WTC11 (cell line): ENCODE measurements at regions not wholly inside any gene's neighbourhood (a gene's known extent, or its start where the extent isn't known, plus 50 kb on each side); places are given as distances from the start of the nearest gene placed in this dataset.

ENCODE experiments used
- ATAC-seq: fragments of 200-7000 bp; cut with Tn5 transposase; 2 replicates; pipeline ENCODE4 v1.10.0; 2021; ENCODE audit warnings: mild to moderate bottlenecking, moderate library complexity
- CTCF ChIA-PET: fragments of 300-600 bp; sonication (Branson Sonifier 250); formaldehyde crosslinking; loops from one replicate; lab custom pipeline; 2021; ENCODE audit warnings: antibody characterized with exemption; lab: Charles Lee
- POLR2A ChIA-PET: fragments of 350-600 bp; sonication (Branson Sonifier 250); formaldehyde crosslinking; loops from one replicate; lab custom pipeline; 2021; ENCODE audit warnings: antibody characterized with exemption; lab: Charles Lee
- DNase-seq: peaks from one replicate; pipeline ENCODE4 v3.0.0; 2021; ENCODE audit warnings: low spot score
- H3K27ac Mint-ChIP-seq: 2 replicates; pipeline ENCODE4 v1.8.0; 2021; ENCODE audit warnings: mixed read lengths
- H3K27me3 Mint-ChIP-seq: 2 replicates; pipeline ENCODE4 v1.8.0; 2021; ENCODE audit warnings: low read depth, mild to moderate bottlenecking, moderate library complexity, mixed read lengths
- H3K36me3 Mint-ChIP-seq: 2 replicates; pipeline ENCODE4 v1.8.0; 2021; ENCODE audit warnings: mixed read lengths
- H3K4me1 Mint-ChIP-seq: 2 replicates; pipeline ENCODE4 v1.8.0; 2022; ENCODE audit warnings: mixed read lengths
- H3K4me3 Mint-ChIP-seq: 2 replicates; pipeline ENCODE4 v1.8.0; 2021; ENCODE audit warnings: mild to moderate bottlenecking, moderate library complexity, mixed read lengths
- H3K9me3 Mint-ChIP-seq: 2 replicates; pipeline ENCODE4 v1.8.0; 2021; ENCODE audit warnings: mixed read lengths
- ELF4 ChIP-seq: sonication (generic); formaldehyde crosslinking; IDR thresholded peaks from 2 replicates; pipeline ENCODE4 v1.8.1; 2022; ENCODE audit warnings: low read depth, mild to moderate bottlenecking, moderate library complexity, missing genetic modification reagents
- GABPB1 ChIP-seq: sonication (generic); formaldehyde crosslinking; IDR thresholded peaks from 2 replicates; pipeline ENCODE4 v1.8.1; 2023; ENCODE audit warnings: mild to moderate bottlenecking, missing genetic modification reagents
- GRHL2 ChIP-seq: fragments of 250-450 bp; sonication (Bioruptor Pico); IDR thresholded peaks from 2 replicates; pipeline ENCODE4 v1.8.0; 2022; ENCODE audit warnings: mild to moderate bottlenecking, moderate library complexity; ENCODE audit not compliant: insufficient replicate concordance, severe bottlenecking
- MXD4 ChIP-seq: fragments of 250-450 bp; sonication (Bioruptor Pico); IDR thresholded peaks from 2 replicates; pipeline ENCODE4 v1.8.0; 2021; ENCODE audit warnings: mild to moderate bottlenecking, moderate library complexity, borderline replicate concordance
- NR1H2 ChIP-seq: sonication (generic); formaldehyde crosslinking; IDR thresholded peaks from 2 replicates; pipeline ENCODE4 v1.9.0; 2021; ENCODE audit warnings: mild to moderate bottlenecking, moderate library complexity, missing genetic modification reagents
- TP53 ChIP-seq: sonication (generic); formaldehyde crosslinking; IDR thresholded peaks from 2 replicates; pipeline ENCODE4 v1.8.1; 2023; ENCODE audit warnings: mild to moderate bottlenecking, missing genetic modification reagents
- ZNF138 ChIP-seq: sonication (generic); formaldehyde crosslinking; conservative IDR thresholded peaks from 2 replicates; pipeline ENCODE4 v1.8.1; 2022; ENCODE audit warnings: mild to moderate bottlenecking, moderate library complexity, missing genetic modification reagents
- TF ChIP-seq, protein P1 (sequence below): fragments of 250-450 bp; sonication (Bioruptor Pico); IDR thresholded peaks from 2 replicates; pipeline ENCODE4 v1.9.0; 2021; ENCODE audit warnings: mild to moderate bottlenecking
- TF ChIP-seq, protein P2 (sequence below): sonication (generic); formaldehyde crosslinking; IDR thresholded peaks from 2 replicates; pipeline ENCODE4 v1.8.0; 2023; ENCODE audit warnings: missing genetic modification reagents, mild to moderate bottlenecking, borderline replicate concordance
- TF ChIP-seq, protein P3 (sequence below): sonication (generic); formaldehyde crosslinking; IDR thresholded peaks from 2 replicates; pipeline ENCODE4 v1.8.0; 2022; ENCODE audit warnings: mild to moderate bottlenecking, missing genetic modification reagents
- TF ChIP-seq, protein P4 (sequence below): sonication (generic); formaldehyde crosslinking; IDR thresholded peaks from 2 replicates; pipeline ENCODE4 v1.8.1; 2022; ENCODE audit warnings: mild to moderate bottlenecking, moderate library complexity, missing genetic modification reagents
- TF ChIP-seq, protein P5 (sequence below): fragments of 250-450 bp; sonication (Bioruptor Pico); IDR thresholded peaks from 2 replicates; pipeline ENCODE4 v1.9.0; 2021; ENCODE audit warnings: mild to moderate bottlenecking
- TF ChIP-seq, protein P6 (sequence below): sonication (generic); formaldehyde crosslinking; IDR thresholded peaks from 2 replicates; pipeline ENCODE4 v1.8.1; 2023; ENCODE audit warnings: mild to moderate bottlenecking, missing genetic modification reagents, borderline replicate concordance
- TF ChIP-seq, protein P7 (sequence below): sonication (generic); formaldehyde crosslinking; IDR thresholded peaks from 2 replicates; pipeline ENCODE4 v1.8.1; 2022; ENCODE audit warnings: missing genetic modification reagents, borderline replicate concordance

DNA sequence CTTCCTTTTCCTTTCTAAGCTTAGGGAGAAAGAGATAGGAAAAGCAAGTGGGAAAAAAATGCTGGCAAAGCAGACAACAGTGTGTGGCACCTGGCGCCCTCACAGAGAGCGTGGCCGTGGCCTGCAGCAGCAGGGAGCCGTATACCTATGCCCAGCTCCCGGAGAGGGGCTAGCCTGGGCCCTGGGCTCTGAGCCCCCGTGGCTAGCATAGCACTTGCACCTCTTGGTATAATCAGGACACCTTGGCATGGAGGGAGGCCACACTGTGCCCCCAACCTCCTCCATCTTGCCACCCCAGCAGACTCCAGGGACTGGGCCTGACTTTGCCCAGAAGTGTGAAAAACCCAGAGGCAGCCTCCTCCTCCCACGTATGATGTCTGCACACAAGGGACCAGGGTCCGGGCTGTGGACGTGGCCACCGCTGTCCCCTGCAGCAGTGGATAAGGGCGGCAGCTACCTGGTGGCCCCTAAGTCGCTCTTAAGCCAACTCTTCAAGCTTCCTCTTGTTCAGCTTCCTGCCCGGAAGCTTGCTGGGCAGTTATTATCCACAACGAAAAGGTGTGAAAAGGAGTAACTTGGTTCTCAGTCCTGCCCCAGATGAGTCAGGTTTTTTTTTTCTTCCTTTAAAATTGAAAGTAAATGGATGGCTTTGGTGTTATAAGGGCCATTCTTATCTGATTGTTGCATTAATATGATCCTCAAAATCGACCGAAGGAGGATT lies 249.1 kb upstream of the PITRM1 start:
- H3K4me3 Mint-ChIP-seq = no peak overlapping the region
- H3K27me3 Mint-ChIP-seq = no peaks in the 10 kb centered on the region
- ATAC-seq (no peak), DNase-seq (no peak)
- no peaks in the 10 kb centered on the region for H3K36me3 Mint-ChIP-seq
- no peaks in the 10 kb centered on the region for H3K9me3 Mint-ChIP-seq
- H3K27ac Mint-ChIP-seq = no peak overlapping the region
- ChIA-PET CTCF (no interaction called here), POLR2A (no interaction called here)
- TF ChIP-seq, protein P1, sequence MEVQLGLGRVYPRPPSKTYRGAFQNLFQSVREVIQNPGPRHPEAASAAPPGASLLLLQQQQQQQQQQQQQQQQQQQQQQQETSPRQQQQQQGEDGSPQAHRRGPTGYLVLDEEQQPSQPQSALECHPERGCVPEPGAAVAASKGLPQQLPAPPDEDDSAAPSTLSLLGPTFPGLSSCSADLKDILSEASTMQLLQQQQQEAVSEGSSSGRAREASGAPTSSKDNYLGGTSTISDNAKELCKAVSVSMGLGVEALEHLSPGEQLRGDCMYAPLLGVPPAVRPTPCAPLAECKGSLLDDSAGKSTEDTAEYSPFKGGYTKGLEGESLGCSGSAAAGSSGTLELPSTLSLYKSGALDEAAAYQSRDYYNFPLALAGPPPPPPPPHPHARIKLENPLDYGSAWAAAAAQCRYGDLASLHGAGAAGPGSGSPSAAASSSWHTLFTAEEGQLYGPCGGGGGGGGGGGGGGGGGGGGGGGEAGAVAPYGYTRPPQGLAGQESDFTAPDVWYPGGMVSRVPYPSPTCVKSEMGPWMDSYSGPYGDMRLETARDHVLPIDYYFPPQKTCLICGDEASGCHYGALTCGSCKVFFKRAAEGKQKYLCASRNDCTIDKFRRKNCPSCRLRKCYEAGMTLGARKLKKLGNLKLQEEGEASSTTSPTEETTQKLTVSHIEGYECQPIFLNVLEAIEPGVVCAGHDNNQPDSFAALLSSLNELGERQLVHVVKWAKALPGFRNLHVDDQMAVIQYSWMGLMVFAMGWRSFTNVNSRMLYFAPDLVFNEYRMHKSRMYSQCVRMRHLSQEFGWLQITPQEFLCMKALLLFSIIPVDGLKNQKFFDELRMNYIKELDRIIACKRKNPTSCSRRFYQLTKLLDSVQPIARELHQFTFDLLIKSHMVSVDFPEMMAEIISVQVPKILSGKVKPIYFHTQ (CRISPR knock-in tag) = no peak
- TF ChIP-seq, protein P2, sequence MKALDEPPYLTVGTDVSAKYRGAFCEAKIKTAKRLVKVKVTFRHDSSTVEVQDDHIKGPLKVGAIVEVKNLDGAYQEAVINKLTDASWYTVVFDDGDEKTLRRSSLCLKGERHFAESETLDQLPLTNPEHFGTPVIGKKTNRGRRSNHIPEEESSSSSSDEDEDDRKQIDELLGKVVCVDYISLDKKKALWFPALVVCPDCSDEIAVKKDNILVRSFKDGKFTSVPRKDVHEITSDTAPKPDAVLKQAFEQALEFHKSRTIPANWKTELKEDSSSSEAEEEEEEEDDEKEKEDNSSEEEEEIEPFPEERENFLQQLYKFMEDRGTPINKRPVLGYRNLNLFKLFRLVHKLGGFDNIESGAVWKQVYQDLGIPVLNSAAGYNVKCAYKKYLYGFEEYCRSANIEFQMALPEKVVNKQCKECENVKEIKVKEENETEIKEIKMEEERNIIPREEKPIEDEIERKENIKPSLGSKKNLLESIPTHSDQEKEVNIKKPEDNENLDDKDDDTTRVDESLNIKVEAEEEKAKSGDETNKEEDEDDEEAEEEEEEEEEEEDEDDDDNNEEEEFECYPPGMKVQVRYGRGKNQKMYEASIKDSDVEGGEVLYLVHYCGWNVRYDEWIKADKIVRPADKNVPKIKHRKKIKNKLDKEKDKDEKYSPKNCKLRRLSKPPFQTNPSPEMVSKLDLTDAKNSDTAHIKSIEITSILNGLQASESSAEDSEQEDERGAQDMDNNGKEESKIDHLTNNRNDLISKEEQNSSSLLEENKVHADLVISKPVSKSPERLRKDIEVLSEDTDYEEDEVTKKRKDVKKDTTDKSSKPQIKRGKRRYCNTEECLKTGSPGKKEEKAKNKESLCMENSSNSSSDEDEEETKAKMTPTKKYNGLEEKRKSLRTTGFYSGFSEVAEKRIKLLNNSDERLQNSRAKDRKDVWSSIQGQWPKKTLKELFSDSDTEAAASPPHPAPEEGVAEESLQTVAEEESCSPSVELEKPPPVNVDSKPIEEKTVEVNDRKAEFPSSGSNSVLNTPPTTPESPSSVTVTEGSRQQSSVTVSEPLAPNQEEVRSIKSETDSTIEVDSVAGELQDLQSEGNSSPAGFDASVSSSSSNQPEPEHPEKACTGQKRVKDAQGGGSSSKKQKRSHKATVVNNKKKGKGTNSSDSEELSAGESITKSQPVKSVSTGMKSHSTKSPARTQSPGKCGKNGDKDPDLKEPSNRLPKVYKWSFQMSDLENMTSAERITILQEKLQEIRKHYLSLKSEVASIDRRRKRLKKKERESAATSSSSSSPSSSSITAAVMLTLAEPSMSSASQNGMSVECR (CRISPR knock-in tag) = no peak
- TF ChIP-seq, protein P3, sequence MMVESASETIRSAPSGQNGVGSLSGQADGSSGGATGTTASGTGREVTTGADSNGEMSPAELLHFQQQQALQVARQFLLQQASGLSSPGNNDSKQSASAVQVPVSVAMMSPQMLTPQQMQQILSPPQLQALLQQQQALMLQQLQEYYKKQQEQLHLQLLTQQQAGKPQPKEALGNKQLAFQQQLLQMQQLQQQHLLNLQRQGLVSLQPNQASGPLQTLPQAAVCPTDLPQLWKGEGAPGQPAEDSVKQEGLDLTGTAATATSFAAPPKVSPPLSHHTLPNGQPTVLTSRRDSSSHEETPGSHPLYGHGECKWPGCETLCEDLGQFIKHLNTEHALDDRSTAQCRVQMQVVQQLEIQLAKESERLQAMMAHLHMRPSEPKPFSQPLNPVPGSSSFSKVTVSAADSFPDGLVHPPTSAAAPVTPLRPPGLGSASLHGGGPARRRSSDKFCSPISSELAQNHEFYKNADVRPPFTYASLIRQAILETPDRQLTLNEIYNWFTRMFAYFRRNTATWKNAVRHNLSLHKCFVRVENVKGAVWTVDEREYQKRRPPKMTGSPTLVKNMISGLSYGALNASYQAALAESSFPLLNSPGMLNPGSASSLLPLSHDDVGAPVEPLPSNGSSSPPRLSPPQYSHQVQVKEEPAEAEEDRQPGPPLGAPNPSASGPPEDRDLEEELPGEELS = no peak
- H3K4me1 Mint-ChIP-seq = peaks cover 29% of the 10 kb centered on the region

DNA sequence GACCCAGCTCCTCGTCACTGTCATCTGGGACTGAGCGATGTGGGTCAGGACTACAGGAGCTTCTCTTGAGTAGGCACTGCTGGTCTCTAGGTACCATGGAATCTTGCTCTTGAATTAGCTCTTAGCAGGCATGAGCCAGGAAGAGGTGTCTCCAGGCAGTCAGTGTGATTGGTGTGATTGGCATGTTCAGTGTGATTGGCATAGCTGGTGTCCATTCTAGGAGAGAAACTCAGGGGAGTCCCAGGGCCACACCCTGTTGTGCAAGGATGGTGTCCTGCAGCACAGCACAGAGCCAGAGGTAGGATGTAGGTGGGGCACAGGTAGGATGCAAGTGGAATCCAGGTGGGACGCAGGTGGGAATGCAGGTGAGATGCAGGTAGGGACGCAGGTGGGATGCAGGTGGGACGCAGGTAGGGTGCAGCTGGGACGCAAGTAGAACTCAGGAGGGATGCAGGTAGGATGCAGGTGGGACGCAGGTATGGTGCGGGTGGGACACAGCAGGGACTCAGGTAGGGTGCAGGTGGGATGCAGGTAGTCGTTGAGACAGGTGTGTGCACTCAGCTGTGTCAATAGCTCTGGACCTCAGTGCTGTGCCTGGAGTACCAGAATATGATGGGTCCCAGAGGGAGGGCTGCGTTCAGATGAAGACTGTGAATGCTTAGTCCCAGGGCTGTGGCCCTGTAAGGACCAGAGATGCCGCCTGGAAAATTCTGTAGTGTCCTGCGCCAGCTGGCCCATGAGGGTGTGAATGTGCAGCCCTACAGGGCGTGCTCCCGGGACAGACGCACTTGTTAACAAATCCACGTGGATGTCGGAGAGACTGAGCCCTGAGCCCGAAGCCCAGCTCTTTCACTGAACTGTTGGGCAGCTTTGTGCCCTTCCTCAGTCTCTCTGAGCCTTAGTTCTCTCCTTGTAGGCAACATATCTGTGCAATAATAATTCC lies 248.2 kb upstream of the PITRM1 start:
- ATAC-seq = no peak
- Mint-ChIP-seq H3K27ac (no peak overlapping the region), H3K4me3 (no peak overlapping the region), H3K36me3 (no peaks in the 10 kb centered on the region), H3K9me3 (no peaks in the 10 kb centered on the region), H3K27me3 (no peaks in the 10 kb centered on the region), H3K4me1 (peaks cover 24% of the 10 kb centered on the region)
- ChIA-PET POLR2A (no interaction called here), CTCF (no interaction called here)
- DNase-seq = no peak
- no peak for TF ChIP-seq ZNF138 (CRISPR knock-in tag)
- TF ChIP-seq GABPB1 (CRISPR knock-in tag) = no peak
- TF ChIP-seq TP53 (CRISPR knock-in tag) = no peak
- TF ChIP-seq ELF4 (CRISPR knock-in tag) = no peak
- TF ChIP-seq, protein P4, sequence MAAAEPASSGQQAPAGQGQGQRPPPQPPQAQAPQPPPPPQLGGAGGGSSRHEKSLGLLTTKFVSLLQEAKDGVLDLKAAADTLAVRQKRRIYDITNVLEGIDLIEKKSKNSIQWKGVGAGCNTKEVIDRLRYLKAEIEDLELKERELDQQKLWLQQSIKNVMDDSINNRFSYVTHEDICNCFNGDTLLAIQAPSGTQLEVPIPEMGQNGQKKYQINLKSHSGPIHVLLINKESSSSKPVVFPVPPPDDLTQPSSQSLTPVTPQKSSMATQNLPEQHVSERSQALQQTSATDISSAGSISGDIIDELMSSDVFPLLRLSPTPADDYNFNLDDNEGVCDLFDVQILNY (CRISPR knock-in tag) = no peak
- TF ChIP-seq, protein P5, sequence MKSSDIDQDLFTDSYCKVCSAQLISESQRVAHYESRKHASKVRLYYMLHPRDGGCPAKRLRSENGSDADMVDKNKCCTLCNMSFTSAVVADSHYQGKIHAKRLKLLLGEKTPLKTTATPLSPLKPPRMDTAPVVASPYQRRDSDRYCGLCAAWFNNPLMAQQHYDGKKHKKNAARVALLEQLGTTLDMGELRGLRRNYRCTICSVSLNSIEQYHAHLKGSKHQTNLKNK (CRISPR knock-in tag) = no peak
- no peak for TF ChIP-seq NR1H2 (CRISPR knock-in tag)
- TF ChIP-seq, protein P6, sequence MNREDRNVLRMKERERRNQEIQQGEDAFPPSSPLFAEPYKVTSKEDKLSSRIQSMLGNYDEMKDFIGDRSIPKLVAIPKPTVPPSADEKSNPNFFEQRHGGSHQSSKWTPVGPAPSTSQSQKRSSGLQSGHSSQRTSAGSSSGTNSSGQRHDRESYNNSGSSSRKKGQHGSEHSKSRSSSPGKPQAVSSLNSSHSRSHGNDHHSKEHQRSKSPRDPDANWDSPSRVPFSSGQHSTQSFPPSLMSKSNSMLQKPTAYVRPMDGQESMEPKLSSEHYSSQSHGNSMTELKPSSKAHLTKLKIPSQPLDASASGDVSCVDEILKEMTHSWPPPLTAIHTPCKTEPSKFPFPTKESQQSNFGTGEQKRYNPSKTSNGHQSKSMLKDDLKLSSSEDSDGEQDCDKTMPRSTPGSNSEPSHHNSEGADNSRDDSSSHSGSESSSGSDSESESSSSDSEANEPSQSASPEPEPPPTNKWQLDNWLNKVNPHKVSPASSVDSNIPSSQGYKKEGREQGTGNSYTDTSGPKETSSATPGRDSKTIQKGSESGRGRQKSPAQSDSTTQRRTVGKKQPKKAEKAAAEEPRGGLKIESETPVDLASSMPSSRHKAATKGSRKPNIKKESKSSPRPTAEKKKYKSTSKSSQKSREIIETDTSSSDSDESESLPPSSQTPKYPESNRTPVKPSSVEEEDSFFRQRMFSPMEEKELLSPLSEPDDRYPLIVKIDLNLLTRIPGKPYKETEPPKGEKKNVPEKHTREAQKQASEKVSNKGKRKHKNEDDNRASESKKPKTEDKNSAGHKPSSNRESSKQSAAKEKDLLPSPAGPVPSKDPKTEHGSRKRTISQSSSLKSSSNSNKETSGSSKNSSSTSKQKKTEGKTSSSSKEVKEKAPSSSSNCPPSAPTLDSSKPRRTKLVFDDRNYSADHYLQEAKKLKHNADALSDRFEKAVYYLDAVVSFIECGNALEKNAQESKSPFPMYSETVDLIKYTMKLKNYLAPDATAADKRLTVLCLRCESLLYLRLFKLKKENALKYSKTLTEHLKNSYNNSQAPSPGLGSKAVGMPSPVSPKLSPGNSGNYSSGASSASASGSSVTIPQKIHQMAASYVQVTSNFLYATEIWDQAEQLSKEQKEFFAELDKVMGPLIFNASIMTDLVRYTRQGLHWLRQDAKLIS = no peak
- TF ChIP-seq GRHL2 (CRISPR knock-in tag) = no peak
- TF ChIP-seq MXD4 (CRISPR knock-in tag) = no peak
- TF ChIP-seq, protein P7, sequence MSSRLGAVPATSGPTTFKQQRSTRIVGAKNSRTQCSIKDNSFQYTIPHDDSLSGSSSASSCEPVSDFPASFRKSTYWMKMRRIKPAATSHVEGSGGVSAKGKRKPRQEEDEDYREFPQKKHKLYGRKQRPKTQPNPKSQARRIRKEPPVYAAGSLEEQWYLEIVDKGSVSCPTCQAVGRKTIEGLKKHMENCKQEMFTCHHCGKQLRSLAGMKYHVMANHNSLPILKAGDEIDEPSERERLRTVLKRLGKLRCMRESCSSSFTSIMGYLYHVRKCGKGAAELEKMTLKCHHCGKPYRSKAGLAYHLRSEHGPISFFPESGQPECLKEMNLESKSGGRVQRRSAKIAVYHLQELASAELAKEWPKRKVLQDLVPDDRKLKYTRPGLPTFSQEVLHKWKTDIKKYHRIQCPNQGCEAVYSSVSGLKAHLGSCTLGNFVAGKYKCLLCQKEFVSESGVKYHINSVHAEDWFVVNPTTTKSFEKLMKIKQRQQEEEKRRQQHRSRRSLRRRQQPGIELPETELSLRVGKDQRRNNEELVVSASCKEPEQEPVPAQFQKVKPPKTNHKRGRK (CRISPR knock-in tag) = no peak
